CD14-positive monocyte (primary cell): ENCODE measurements at regions not wholly inside any gene's neighbourhood (a gene's known extent, or its start where the extent isn't known, plus 50 kb on each side); places are given as distances from the start of the nearest gene placed in this dataset.

Experiments used
- DNase-seq, 3 donors: peaks; one replicate each; pipeline ENCODE4 v3.0.0-alpha.2; 2011 to 2022
- H2AFZ ChIP-seq: 2 replicates; pipeline ENCODE4 v1.6.0; 2012; ENCODE audit warnings: mild to moderate bottlenecking, low read depth, low read length, inconsistent platforms; ENCODE audit not compliant: insufficient read depth, poor library complexity, severe bottlenecking
- H3K27ac ChIP-seq, 2 donors: 1 replicate in 1 of 2; 2 replicates in 1 of 2; pipeline ENCODE4 v1.5.1; 2012 to 2013; ENCODE audit warnings: low read length in 2 of 2, control low read depth in 1 of 2, inconsistent platforms in 1 of 2, low read depth in 1 of 2, mild to moderate bottlenecking in 1 of 2
- H3K27me3 ChIP-seq, 2 donors: one replicate each; pipeline versions ENCODE4 v1.6.0 to v1.6.1; 2011 to 2013; ENCODE audit warnings: low read length in 2 of 2; ENCODE audit not compliant: control insufficient read depth in 2 of 2, insufficient read depth in 2 of 2
- H3K36me3 ChIP-seq, 2 donors: replicated peaks in 1 of 2; 1 replicate in 1 of 2; 2 replicates in 1 of 2; pipeline versions ENCODE4 v1.5.1 to v1.6.1; 2012 to 2013; ENCODE audit warnings: low read length in 2 of 2, control low read depth in 1 of 2, inconsistent platforms in 1 of 2, mild to moderate bottlenecking in 1 of 2; ENCODE audit not compliant: insufficient read depth in 2 of 2, control insufficient read depth in 1 of 2
- H3K4me1 ChIP-seq, 2 donors: 1 replicate in 1 of 2; 2 replicates in 1 of 2; pipeline versions ENCODE4 v1.5.1 to v1.6.1; 2012 to 2013; ENCODE audit warnings: low read length in 2 of 2, control low read depth in 1 of 2, inconsistent platforms in 1 of 2, mild to moderate bottlenecking in 1 of 2, moderate library complexity in 1 of 2; ENCODE audit not compliant: insufficient read depth in 2 of 2, control insufficient read depth in 1 of 2
- H3K4me2 ChIP-seq: replicated peaks from 2 replicates; pipeline ENCODE3; 2012; ENCODE audit warnings: low read length, moderate library complexity, mild to moderate bottlenecking; ENCODE audit not compliant: poor library complexity, severe bottlenecking; ENCODE audit errors: extremely low read depth
- H3K4me3 ChIP-seq, 3 experiments: fragments of 200-600 bp in 1 of 3; sonication (generic) in 1 of 3; replicated peaks in 1 of 3; 1 replicate in 2 of 3; 2 replicates in 1 of 3; pipeline ENCODE4 v1.5.1; 2011 to 2013; ENCODE audit warnings: low read length in 3 of 3, mild to moderate bottlenecking in 3 of 3, control low read depth in 2 of 3, low read depth in 2 of 3, inconsistent platforms in 1 of 3, moderate library complexity in 1 of 3
- H3K79me2 ChIP-seq: 2 replicates; pipeline ENCODE4 v1.6.0; 2012; ENCODE audit warnings: mild to moderate bottlenecking, control low read depth, inconsistent platforms, low read length, moderate library complexity; ENCODE audit not compliant: insufficient read depth
- H3K9ac ChIP-seq: 2 replicates; pipeline ENCODE4 v1.6.0; 2017; ENCODE audit warnings: low read length, mild to moderate bottlenecking; ENCODE audit not compliant: insufficient read depth, poor library complexity, severe bottlenecking
- H3K9me3 ChIP-seq, 2 donors: replicated peaks in 1 of 2; 1 replicate in 1 of 2; 2 replicates in 1 of 2; pipeline versions ENCODE4 v1.5.1 to v1.6.1; 2012 to 2013; ENCODE audit warnings: low read length in 2 of 2, control low read depth in 1 of 2; ENCODE audit not compliant: control insufficient read depth in 1 of 2, insufficient read depth in 1 of 2
- H4K20me1 ChIP-seq: 2 replicates; pipeline ENCODE4 v1.6.0; 2012; ENCODE audit warnings: mild to moderate bottlenecking, low read length, control low read depth, moderate library complexity; ENCODE audit not compliant: insufficient read depth
- H3K27ac Mint-ChIP-seq, 7 donors: one replicate each; pipeline ENCODE4 v1.8.0; 2020; ENCODE audit warnings: mild to moderate bottlenecking in 7 of 7, mixed read lengths in 7 of 7, moderate library complexity in 6 of 7, inconsistent platforms in 2 of 7
- H3K27me3 Mint-ChIP-seq, 3 donors: one replicate each; pipeline ENCODE4 v1.8.0; 2021 to 2022; ENCODE audit warnings: low read depth in 3 of 3, mild to moderate bottlenecking in 3 of 3, mixed read lengths in 3 of 3, moderate library complexity in 3 of 3, inconsistent platforms in 1 of 3
- H3K36me3 Mint-ChIP-seq, 2 donors: one replicate each; pipeline ENCODE4 v1.8.0; 2020; ENCODE audit warnings: mixed read lengths in 2 of 2, inconsistent platforms in 1 of 2, mild to moderate bottlenecking in 1 of 2
- H3K4me1 Mint-ChIP-seq: one replicate; pipeline ENCODE4 v1.8.0; 2020; ENCODE audit warnings: mild to moderate bottlenecking, mixed read lengths
- H3K4me3 Mint-ChIP-seq, 2 donors: one replicate each; pipeline ENCODE4 v1.8.0; 2020; ENCODE audit warnings: mild to moderate bottlenecking in 2 of 2, mixed read lengths in 2 of 2, moderate library complexity in 1 of 2
- H3K9me3 Mint-ChIP-seq, 7 donors: one replicate each; pipeline ENCODE4 v1.8.0; 2020 to 2022; ENCODE audit warnings: mixed read lengths in 7 of 7, mild to moderate bottlenecking in 6 of 7, moderate library complexity in 6 of 7, inconsistent platforms in 2 of 7
- WGBS: methylation state at CpG from one replicate; pipeline ENCODE4 v1.1.5; 2013; ENCODE audit warnings: missing lambda C conversion rate; ENCODE audit not compliant: insufficient coverage; 5-methylcytosine and 5-hydroxymethylcytosine counted together
- intact Hi-C, 2 donors: fragments of 100-400 bp; cut with micrococcal nuclease; formaldehyde crosslinking; loops; one replicate each; pipeline versions ENCODE4 v1.15.0 to v1.15.1; 2023
- TF ChIP-seq, protein P1 (sequence below): fragments of 200-600 bp; IDR thresholded peaks from one replicate; pipeline ENCODE4 v1.8.0; 2022; ENCODE audit warnings: antibody characterized with exemption, mild to moderate bottlenecking

DNA sequence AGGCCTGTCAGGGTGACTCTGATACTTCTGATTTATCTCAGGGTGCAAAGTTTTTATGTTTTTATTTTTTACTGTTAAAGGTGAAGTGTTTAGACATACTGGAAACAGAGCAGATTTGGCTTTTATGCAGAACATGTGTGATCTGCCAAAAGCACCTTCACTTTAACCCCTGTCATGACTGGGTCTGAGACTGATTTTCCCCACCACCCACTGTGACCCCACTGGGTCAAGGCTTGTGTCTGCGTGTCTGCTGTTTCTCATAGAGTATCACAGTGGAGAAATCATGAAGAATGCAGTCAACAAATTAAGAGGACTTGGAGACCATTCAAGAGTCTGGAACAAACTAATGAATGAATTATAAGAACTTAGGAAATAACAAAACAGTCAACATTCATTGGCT is 131.2 kb downstream of the SPTSSA start:
- Histone ChIP-seq H3K79me2 (no peaks in the 10 kb centered on the region), H3K4me3 (no peak overlapping the region), H3K4me2 (no peak overlapping the region), H3K27me3 (no peaks in the 10 kb centered on the region), H3K4me1 (peaks cover 0 to 5% of the 10 kb centered on the region in 2 donors), H3K27ac (no peak overlapping the region), H3K9me3 (no peaks in the 10 kb centered on the region), H2AFZ (no peak overlapping the region), H3K36me3 (no peaks in the 10 kb centered on the region), H3K9ac (no peak overlapping the region), H4K20me1 (no peaks in the 10 kb centered on the region)
- intact Hi-C loops: loop anchor here in 1 of 2 donors (2.0 kb wide), 1 partner anchor 168 kb away; no protein-coding TSS in a partner anchor
- Mint-ChIP-seq H3K9me3 (no peaks in the 10 kb centered on the region), H3K4me3 (no peak overlapping the region), H3K27me3 (no peaks in the 10 kb centered on the region), H3K36me3 (no peaks in the 10 kb centered on the region), H3K27ac (no peak overlapping the region), H3K4me1 (peaks cover 7% of the 10 kb centered on the region)
- DNase-seq: no peak
- TF ChIP-seq, protein P1, sequence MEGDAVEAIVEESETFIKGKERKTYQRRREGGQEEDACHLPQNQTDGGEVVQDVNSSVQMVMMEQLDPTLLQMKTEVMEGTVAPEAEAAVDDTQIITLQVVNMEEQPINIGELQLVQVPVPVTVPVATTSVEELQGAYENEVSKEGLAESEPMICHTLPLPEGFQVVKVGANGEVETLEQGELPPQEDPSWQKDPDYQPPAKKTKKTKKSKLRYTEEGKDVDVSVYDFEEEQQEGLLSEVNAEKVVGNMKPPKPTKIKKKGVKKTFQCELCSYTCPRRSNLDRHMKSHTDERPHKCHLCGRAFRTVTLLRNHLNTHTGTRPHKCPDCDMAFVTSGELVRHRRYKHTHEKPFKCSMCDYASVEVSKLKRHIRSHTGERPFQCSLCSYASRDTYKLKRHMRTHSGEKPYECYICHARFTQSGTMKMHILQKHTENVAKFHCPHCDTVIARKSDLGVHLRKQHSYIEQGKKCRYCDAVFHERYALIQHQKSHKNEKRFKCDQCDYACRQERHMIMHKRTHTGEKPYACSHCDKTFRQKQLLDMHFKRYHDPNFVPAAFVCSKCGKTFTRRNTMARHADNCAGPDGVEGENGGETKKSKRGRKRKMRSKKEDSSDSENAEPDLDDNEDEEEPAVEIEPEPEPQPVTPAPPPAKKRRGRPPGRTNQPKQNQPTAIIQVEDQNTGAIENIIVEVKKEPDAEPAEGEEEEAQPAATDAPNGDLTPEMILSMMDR: no peak
- no CpG with 5 or more reads among the region's 1 CpG for WGBS

DNA sequence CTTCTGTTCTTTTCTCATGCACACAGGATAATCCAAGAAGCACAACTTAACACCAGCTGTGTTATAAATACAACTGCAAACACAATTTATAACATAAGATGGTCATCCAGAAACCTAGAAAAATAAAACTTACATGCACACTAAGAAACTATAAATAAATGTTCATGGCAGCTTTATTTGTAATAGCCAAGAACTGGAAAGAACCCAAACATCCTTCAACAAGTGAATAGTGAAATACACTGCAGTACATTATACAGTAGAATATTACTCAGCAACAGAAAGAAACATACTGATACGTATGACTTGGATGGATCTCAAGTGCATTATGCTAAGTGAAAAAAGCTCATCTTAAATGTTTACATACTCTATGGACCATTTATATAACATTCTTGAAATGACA is 132.7 kb downstream of the SPTSSA start:
- Histone ChIP-seq H3K4me2 (no peak overlapping the region), H3K9me3 (no peaks in the 10 kb centered on the region), H3K79me2 (no peaks in the 10 kb centered on the region), H3K4me3 (no peak overlapping the region), H3K9ac (no peak overlapping the region), H3K36me3 (no peaks in the 10 kb centered on the region), H3K27me3 (no peaks in the 10 kb centered on the region), H3K4me1 (no peaks in the 10 kb centered on the region), H2AFZ (no peak overlapping the region), H4K20me1 (no peaks in the 10 kb centered on the region), H3K27ac (no peak overlapping the region)
- intact Hi-C loops: loop anchor here in 1 of 2 donors (10.0 kb wide), 1 partner anchor 494 kb away; no protein-coding TSS in a partner anchor
- Mint-ChIP-seq H3K4me3 (no peak overlapping the region), H3K36me3 (no peaks in the 10 kb centered on the region), H3K4me1 (peaks cover 4% of the 10 kb centered on the region), H3K27me3 (no peaks in the 10 kb centered on the region), H3K9me3 (no peaks in the 10 kb centered on the region), H3K27ac (no peak overlapping the region)
- no peak for DNase-seq
- TF ChIP-seq, protein P1: no peak
- WGBS: no CpG with 5 or more reads among the region's 1 CpG
